SK-N-MC (cell line): ENCODE measurements at regions not wholly inside any gene's neighbourhood (a gene's known extent, or its start where the extent isn't known, plus 50 kb on each side); places are given as distances from the start of the nearest gene placed in this dataset.

Experiments used
- EZH2 ChIP-seq: fragments of 200-600 bp; sonication (generic); IDR thresholded peaks from one replicate; pipeline ENCODE4 v1.6.1; 2017; ENCODE audit warnings: antibody characterized with exemption
- POLR2AphosphoS5 ChIP-seq: IDR thresholded peaks from 2 replicates; pipeline ENCODE4 v1.6.1; 2012; ENCODE audit warnings: mild to moderate bottlenecking, low read depth, low read length, borderline replicate concordance

- TF ChIP-seq EZH2 (no peak), POLR2AphosphoS5 (no peak)
These were observed 56.2 kb upstream of the PRR23E start for GRCh38 chr3:127136706-127137105.
